ENCODE measurements at regions not wholly inside any gene's neighbourhood (a gene's known extent, or its start where the extent isn't known, plus 50 kb on each side); places are given as distances from the start of the nearest gene placed in this dataset.
"Not testable (repeated sequence)": the region's sequence is repeated elsewhere in the genome, so short reads cannot be mapped to it uniquely, and the experiment has no call there.

DNA sequence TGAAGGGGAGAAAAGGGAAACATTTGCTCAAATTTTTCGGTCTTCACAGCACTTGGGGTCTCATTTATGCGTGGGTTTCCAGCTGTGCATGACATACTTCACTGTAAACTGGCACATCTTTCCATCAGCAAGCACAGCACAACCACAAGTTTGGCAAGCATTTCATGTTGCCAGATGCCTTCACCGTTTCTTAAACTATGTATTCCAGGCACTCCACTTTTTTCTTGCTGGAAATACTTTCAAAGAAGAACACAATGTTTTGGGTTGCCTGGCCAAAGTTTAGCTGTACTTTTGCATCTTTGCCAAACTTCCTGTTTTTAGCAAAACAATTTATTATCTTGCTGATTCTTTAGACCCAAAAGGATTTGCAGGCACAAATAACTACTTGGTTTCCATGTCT, 194.6 kb upstream of the MEIS1 start:
- no peak for DNase-seq

DNA sequence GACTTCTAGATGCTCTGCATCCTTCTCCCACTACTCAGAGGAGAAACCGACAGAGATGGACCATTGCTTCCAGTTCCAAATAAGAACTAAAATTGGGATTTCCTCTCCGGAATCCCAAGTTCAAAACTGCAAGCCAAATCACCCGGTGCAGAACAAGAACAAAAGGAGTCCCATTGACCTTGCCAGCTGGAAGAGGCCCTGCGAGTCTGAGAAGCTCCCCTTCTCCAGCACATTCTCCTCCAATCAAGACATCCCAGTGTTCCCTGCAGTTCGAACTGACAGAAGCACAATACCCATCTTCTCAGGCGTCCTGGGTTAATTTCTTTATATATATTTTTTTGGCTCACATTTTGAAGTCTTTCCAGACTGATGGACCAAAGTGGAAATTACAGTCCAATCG, 195.3 kb upstream of the MEIS1 start:
- no peak for DNase-seq

DNA sequence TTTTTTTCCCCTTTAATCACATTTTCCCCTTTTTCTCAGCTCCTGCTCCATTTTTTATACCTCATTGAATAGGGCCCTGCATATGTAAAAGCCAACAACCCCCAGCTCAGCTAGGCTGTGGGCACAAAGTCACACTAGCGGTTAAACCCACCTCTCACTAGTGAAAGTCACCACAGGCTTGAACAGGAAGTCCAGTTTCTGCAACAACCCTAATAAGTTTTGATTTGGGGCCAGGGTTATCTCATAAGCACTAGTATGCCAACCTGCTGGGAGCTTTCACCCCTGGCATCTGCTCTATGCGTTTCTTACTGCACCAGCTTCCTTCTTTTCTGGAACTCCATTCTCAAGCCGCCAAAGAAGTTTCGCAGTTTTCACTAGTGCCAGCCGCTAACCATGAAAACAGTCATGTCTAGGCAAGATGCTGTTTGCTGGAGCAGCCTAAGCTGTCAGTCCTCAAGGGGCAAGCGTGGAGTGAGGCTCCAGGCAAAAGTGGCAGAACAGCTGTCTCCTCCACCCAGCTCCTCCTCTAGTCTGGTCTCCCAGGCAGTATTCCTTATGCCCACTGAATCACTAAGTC, 197.0 kb upstream of the MEIS1 start:
- DNase-seq: no peak

DNA sequence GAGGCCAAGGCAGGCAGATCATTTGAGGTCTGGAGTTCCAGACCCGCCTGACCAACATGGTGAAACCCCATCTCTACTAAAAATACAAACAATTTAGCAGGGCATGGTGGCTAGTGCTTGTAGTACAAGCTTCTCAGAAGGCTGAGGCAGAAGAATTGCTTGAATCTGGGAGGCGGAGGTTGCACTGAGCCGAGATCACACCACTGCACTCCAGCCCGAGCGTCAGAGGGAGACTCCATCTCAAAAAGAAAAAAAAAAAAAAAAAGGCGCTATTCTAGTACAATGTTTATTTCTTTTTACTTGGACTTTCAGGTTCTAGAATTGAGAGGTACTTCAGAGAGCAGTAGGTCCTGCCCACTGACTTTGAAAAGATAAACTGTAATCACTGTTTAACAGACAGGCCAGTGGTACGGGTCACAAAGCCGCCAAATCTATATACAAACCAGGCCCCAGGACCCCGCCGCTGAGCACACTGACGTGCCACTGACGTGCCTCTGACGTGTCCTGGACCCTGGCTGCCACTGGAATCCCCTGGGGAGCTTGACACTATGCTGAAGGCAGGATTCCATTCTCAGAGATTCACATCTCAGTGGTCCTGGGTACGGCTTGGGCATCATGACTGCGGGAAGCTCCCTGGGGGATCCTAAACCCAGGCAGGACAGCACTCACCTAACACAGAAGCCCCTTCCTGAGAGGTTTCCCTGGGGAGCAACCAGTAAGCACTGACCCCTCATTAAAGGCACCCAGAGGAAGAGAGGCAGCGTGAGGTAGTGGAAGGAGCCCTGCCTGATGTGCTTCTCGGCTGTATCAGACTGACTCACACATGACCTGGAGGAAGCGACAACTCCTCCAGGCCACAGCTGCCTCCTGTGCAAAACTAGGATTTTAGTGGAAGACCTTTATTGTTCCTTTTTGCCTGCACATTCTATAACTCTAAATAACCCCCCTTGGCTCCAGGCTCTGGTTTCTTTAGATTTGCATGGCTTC, 197.8 kb upstream of the MEIS1 start:
- no peak for DNase-seq

DNA sequence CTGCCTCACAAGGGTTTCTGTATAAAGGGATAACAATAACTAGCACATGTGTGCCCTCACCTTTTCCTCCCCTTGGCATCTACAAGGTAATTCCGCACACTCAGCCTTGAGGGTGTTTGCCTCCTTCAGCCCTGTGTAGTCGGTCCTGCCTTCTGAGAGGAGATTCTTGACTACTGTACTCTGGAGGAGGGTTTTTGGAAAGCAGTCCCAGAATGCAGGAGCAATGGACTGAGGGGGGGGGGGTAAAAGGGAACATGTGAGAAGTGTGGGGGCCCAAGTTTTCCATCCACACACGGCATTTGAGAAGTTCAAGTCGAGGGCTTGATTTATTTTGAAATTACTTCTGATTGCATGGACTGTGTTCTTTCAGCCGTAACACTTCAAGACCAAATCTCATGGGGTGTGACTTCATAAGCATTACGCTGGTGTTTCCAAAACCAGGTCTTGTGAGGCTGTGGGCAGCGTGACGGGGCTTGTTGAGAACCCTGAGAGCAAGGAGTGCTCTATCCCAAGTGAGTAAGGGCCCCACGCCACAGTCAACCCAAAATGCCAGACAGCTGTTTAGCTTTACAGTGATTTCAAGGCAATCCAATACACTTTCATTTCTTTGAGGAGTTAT, 198.7 kb upstream of the MEIS1 start:
- DNase-seq: no peak

DNA sequence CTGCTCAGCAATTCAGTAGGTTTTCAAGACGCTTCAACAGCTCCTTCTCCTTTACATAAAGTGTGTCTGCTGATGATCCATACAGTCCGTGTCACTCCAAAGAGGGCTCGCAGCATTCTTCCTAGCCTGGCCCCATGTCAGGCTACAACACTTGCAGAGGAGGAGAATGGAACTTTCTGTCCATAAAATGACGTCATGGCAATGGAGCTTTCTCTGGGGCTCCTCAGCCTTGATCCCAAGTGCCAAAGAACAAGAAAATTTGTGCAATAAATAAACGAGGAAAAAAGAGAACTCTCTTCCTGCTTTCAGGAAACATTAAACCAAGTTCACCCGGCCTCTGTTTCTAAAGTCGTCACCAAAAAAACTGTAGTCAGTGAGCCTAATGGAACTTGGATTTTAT, 199.5 kb upstream of the MEIS1 start:
- DNase-seq: no peak

DNA sequence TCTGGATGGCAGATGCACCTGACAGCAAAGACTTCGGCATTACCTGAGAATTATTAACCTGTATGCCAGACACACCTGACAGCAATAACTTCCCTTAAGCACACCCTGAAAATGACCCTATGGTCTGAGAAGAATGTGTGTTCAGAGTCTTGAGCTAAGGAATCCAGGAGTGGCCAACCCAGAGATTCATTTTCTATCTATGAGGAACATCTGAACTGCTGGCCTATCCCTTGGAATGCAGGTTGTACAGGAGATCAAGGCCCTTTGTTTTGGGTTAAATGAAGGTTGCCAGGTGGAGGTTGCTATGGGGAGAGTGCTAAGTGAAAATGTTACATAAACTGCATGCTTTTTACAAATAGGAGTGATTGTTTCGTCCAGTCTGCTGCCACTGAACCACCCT, 200.9 kb upstream of the MEIS1 start:
- DNase-seq: no peak

DNA sequence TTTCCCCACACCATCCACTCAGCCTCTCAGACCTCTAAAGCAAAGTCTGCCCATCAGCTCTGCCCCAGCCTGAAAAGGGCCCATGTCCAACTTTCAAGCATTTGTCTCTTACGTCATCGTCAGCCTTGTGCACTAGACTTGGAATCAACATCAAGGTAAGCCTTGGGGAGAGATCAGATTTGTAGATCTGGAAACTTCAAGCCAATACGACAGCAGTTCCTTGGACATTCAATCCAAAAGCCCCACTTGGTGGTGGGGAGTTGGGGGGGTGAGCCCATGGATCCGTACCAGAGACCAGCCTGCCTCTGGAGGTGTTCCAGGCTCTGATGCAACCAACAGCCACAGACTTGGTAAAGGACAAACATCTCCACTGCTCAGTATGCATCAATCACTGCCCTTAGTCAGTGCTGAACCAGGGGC, 206.8 kb upstream of the MEIS1 start:
- no peak for DNase-seq

DNA sequence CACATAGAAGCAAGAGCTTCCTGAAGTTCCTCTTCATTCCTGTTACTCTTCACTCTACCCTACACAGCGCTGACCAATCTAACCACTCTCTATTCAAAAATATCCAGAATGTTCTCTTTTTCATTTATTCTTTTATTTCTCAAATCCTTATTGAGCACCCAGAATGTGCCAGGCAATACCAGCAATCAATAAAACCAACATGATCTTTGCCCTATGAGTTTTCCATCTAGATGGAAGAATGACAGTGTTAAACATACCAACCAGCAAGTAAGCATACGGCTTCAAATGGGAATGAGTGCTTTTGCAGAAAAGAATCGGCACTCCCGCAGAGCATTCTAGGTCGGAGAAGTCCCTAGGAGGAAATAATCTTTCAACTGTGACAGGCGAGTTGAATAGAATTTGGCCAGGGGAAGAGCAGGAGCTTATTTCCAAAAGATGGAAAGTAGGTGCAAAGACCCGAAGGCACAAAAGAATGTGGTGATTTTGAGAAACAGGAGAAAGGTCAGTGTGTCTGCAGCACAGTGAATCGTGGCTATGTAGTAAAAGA, 217.8 kb upstream of the MEIS1 start:
- DNase-seq: no peak

DNA sequence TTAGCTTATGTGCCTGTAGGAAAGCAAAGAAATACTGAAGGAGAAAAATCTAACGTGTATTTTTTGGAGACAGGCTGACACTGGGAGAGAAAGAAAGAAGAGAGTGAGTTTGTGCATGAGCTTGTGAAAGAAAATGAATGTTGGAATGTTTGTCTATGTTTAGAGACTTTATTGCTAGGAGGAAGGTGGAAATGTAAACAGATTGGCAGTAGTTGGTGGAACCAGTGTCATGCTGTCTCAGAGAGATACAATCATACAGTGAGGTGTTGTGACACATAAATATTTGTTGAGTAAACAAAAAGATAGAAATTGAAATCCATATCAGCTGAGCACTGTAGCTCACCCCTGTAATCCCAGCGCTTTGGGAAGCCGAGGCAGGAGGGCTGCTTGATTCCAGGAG, 222.2 kb upstream of the MEIS1 start:
- DNase-seq: no peak

DNA sequence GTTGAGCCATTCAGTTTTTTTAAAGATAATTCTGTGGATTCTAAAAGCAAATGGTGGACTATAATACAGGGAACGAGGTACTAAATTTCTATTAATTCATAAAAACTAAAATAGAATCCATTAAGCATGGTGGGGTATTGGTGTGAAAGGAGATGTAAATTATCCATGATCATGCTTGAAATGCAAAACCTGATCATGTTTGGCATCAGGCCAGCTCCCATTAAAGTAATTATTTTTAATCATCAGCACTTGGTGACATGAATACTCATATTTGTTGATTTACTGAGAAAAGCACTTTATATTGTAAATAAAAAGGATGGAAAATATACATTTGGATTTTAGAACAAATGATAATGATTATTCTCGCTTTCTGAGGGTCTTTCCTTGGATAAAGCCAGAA, 232.3 kb upstream of the MEIS1 start:
- no peak for DNase-seq

DNA sequence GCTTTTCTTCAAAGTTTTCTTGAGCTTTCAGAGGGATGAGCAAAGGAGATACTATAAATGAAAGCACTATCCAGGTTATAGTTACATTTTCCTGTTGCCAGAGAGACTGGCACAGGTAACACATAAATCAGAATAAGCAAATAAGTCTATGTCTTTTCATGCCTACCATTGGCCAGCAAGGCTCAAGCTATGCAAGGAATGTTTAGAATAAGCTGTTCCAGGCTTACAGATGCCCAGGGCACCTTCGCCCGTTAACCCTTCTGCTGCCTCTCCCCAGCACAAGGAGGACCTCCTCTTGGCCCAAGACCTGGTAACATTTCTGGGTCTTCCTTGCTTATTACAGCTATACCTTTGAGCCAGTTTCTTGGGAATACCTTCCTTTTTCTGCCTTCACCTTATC, 233.7 kb upstream of the MEIS1 start:
- DNase-seq: no peak

DNA sequence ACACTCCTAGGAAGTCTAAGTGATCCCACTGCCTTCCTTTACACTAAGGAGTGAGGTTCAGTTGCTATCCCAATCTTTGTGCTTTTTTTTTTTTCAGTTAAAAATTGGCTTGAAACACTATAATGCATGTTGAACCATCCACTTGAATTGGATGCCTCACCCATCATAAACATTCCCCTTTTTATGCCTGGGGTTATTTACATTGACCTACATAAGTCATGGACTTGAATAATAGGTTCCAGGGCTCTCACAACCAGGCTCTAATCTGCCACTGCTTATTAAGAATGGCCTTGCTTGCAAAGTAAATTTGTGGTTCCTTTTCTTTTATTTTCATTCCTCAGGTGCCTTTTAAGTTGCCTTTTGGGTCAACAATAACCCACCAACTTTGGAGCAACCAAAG, 236.1 kb upstream of the MEIS1 start:
- no peak for DNase-seq

DNA sequence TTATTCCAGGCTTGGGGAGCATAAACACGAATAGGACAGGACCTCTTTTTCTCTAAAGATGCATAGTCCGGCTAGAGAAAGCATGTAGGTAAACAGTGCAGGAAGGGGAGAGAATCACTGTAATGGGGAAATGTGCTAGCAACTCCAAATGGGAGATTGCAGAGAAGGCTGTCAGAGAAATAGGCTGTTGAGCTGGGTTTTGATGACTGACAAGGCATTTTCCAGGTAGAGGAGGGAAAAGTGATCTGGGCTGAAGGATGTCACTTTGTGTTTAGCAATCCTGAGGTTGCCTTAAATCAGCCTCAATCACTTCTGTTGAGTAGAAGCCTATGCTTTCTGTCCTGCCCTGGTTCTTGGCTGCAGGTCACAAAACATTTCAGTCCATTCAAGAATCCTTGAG, 242.0 kb upstream of the MEIS1 start:
- no peak for DNase-seq

DNA sequence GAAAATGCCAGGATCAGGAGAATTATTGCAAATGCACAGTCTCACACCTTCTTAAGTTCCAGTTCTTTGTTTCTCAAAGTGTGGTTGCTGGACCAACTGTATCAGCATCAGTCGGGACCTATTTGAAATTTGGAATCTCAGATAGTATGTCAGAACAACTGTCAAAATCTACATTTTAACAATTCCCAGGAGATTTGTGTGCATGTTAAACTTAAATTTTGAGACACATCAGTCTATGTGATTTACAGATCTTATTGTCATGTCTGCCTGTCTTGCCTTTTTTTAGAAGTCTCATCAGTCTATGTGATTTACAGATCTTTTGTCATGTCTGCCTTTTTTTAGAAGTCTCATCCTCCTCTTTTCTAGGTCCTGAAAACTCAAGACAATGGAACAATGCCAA, 243.6 kb upstream of the MEIS1 start:
- no peak for DNase-seq

DNA sequence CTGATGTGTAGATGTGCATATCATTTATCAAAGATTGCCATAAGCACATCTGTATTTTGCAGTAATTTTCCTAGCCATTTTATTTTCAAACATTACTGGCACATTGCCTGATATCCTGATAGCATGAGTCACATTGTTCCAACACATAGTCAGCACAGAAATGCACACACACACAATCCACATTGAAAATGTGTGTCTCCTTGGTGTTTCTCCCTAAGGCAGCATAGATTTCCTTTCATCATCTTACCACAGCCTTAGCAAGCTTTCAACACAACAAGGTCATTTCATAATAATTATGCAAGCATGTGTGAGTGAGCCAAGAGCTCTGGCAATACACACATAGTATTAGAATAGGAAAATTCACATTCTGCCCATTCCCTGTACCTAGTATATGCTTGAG, 245.4 kb upstream of the MEIS1 start:
- DNase-seq: no peak

DNA sequence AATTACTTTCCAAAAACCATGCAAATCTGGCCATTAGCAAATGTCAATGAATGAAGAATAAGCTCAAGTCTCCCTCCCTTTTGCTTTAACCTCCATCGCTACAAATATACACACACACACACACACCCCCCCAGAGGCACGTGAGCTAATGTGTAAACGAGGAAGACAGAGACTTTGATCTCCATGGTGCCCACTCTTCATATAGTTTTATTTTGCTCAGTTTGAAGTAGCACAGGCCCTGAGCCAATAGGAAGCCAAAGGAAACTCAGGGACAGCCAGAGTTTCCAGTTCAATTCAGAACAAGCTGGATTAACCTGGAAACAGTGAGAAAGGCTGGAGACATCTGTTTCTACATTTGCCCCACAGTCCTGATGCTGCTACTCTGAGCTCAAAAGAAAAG, 248.4 kb upstream of the MEIS1 start:
- no peak for DNase-seq

DNA sequence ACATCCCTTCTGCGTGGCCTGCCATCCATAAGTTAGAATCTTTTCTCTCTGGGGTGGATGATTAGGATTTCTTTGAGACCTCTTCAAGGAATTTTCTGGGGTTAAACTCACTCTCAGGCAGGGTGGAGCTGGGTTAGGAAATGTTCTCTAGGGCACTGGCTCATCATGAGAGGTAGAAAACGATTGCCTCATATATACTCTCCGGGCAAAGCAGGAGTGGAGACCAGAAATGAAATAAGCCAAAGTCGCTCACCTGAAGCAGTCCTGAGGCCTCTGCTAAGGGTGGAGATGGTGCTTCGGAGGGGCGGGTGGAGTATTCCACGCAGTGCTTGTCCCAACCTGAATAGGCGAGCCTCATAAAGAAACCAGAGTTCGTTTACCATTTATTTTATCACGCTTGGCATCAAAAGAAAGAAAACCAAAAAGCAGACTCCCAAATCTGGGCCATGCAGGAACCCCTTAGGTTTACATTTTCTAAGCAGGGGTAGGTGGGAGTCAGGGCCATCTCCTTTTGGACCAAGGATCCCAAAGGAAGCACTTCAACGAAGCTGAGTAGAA, 249.3 kb upstream of the MEIS1 start:
- no peak for DNase-seq

DNA sequence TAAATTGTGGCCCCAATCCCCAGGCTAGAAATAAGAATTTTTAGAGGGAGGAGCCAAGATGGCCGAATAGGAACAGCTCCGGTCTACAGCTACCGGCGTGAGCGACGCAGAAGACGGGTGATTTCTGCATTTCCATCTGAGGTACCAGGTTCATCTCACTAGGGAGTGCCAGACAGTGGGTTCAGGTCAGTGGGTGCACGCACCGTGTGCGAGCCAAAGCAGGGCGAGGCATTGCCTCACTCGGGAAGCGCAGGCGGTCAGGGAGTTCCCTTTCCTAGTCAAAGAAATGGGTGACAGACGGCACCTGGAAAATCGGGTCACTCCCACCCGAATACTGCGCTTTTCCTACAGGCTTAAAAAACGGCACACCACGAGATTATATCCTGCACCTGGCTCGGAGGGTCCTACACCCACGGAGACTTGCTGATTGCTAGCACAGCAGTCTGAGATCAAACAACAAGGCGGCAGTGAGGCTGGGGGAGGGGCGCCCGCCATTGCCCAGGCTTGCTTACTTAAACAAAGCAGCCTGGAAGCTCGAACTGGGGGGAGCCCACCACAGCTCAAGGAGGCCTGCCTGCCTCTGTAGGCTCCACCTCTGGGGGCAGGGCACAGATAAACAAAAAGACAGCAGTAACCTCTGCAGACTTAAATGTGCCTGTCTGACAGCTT, 257.7 kb upstream of the MEIS1 start:
- DNase-seq: not testable (repeated sequence)

DNA sequence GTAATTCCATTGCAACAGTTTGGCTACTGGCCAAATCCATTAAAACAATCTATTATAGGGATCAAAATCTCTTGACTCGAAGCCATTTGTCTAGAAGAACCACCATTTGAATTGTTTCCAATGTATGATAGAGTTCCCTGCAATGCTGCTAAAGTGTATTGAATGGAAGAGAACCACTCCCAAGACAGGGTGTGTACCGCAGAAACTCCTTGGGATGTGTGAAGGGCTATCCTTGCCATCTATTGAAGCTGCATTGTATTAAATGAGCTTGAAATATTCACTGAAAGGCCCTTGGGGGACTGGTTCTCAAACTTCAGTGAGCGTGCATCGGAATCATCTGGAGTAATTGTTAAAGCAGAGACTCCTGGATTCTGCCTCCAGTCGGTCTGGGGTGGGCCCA, 260.4 kb upstream of the MEIS1 start:
- DNase-seq: no peak

DNA sequence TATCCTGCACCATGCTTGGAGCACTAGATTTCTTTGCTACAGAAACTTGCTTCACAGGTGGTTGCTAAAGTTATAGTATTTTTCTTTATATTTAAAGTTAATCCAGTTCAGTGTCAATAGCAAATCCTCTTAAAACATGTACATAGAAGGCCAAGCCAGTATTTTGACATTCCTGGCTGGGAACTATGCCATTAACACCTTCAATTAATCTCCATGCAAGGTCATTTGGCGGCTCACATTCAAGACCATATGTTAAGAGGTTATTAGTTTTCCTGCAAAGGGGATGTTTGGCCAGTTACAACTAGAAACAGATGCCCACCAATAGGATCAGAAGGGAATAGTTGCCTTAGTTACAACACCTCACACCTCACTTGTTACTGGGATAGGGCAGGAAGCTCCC, 261.3 kb upstream of the MEIS1 start:
- no peak for DNase-seq

DNA sequence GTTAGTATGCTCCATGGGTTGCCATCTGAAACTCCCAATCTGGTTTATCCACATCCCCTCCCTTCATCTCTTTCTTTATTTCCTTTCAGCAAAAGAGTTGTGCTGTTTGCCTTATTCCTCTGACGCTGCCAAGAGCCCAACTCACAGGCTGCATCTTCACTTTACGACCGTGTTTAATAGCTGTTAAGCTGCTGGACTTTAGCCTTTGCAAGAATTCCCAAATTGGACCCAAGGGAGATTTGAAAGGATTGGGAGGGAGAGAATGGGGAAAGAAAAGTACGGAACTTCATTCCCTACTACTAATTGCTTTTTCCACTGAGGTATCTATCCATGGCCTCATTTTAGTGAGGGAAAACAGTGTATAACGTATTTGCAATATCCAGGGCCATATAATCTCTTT, 263.4 kb upstream of the MEIS1 start:
- DNase-seq: no peak

DNA sequence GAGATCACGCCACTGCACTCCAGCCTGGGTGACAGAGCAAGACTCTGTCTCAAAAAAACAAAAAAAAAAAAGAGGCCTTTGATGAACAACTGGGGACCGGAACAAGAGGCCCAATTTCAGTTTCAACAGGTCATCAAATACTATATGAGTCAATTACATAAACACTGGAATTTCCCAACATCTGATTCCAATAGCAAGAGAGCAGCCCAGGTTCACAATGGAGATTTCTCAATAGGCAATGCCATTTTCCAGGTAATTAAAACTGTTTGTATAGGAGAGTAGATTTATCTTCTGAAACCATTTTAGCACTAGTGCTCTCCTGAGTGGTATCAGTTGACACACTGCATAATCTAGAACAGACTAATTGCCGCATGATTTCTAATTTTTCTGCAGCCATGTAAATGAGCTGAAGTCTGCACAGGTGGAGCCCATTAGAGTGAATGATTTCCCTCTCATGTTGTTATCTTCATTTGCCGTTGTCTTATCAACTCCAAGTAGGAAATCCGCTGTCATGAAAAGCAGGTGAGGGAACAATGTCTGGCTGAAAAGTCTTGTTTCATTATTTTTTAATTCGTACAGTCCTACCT, 264.1 kb upstream of the MEIS1 start:
- no peak for DNase-seq

Data from stimulated activated CD8-positive, alpha-beta memory T cell treated with anti-CD3 and anti-CD28 coated beads, Interleukin-4, amount 100 ng/mL, for 48 hours (primary cell).